Transverse colon (tissue), 4 donors: ENCODE measurements at regions not wholly inside any gene's neighbourhood (a gene's known extent, or its start where the extent isn't known, plus 50 kb on each side); places are given as distances from the start of the nearest gene placed in this dataset.

Source experiments
- DNase-seq: peaks from one replicate; pipeline ENCODE4 v3.0.0-alpha.2; 2019
- H3K27ac ChIP-seq, 4 donors: fragments of 200-600 bp; sonication (generic); 2 replicates each; pipeline ENCODE4 v1.5.1; 2016 to 2018; ENCODE audit warnings: inconsistent platforms in 4 of 4
- H3K27me3 ChIP-seq: fragments of 200-600 bp; sonication (generic); 2 replicates; pipeline ENCODE4 v1.5.1; 2017; ENCODE audit warnings: inconsistent platforms
- H3K36me3 ChIP-seq, 4 donors: fragments of 200-600 bp; sonication (generic); 2 replicates each; pipeline ENCODE4 v1.5.1; 2017 to 2019; ENCODE audit warnings: inconsistent platforms in 4 of 4
- H3K4me1 ChIP-seq, 4 donors: fragments of 200-600 bp; sonication (generic); 2 replicates each; pipeline ENCODE4 v1.5.1; 2017 to 2020; ENCODE audit warnings: inconsistent platforms in 4 of 4
- H3K4me3 ChIP-seq, 4 donors: fragments of 200-600 bp; sonication (generic); 1 replicate in 1 of 4; 2 replicates in 3 of 4; pipeline versions ENCODE4 v1.5.1 to v1.6.1; 2017 to 2019; ENCODE audit warnings: inconsistent platforms in 4 of 4
- H3K9me3 ChIP-seq, 2 donors: fragments of 200-600 bp; sonication (generic); 2 replicates each; pipeline ENCODE4 v1.5.1; 2017 to 2019; ENCODE audit warnings: inconsistent platforms in 2 of 2
- EP300 ChIP-seq: sonication (generic); formaldehyde crosslinking; IDR thresholded peaks from one replicate; pipeline ENCODE4 v1.6.1; 2017; ENCODE audit warnings: antibody characterized with exemption, low read depth
- POLR2A ChIP-seq: fragments of 450-650 bp; IDR thresholded peaks from one replicate; pipeline ENCODE4 v1.6.1; 2016; ENCODE audit warnings: antibody characterized with exemption, mild to moderate bottlenecking, moderate library complexity
- POLR2AphosphoS5 ChIP-seq, 3 donors: sonication (generic); formaldehyde crosslinking; IDR thresholded peaks; one replicate each; pipeline ENCODE4 v1.6.1; 2016; ENCODE audit warnings: antibody characterized with exemption in 3 of 3
- WGBS, 2 donors: methylation state at CpG; one replicate each; pipeline ENCODE4 v1.1.5; 2018; ENCODE audit warnings: low coverage in 1 of 2; 5-methylcytosine and 5-hydroxymethylcytosine counted together
- in situ Hi-C, 4 donors: fragments of 200-750 bp; cut with MboI; loops; one replicate each; pipeline versions ENCODE4 v1.15.0 to v1.15.1; 2017; ENCODE audit warnings: low sequenced_read_pairs in 3 of 4, low pct_ligation_motif_present in 1 of 4, low pct_unique_long_range_greater_than_20kb in 1 of 4
- intact Hi-C: fragments of 100-400 bp; cut with DNase I; formaldehyde crosslinking; loops from one replicate; pipeline ENCODE4 v1.15.1; 2023; ENCODE audit warnings: low total_unique reads
- TF ChIP-seq, protein P1 (sequence below), 5 experiments: fragments of 200-600 bp in 3 of 5; fragments of 450-650 bp in 2 of 5; sonication (generic) in 3 of 5; IDR thresholded peaks; 1 replicate in 2 of 5; 2 replicates in 3 of 5; pipeline ENCODE4 v1.5.1; 2016 to 2017; ENCODE audit warnings: antibody characterized with exemption in 5 of 5, inconsistent platforms in 3 of 5, mild to moderate bottlenecking in 2 of 5, moderate library complexity in 1 of 5

DNA sequence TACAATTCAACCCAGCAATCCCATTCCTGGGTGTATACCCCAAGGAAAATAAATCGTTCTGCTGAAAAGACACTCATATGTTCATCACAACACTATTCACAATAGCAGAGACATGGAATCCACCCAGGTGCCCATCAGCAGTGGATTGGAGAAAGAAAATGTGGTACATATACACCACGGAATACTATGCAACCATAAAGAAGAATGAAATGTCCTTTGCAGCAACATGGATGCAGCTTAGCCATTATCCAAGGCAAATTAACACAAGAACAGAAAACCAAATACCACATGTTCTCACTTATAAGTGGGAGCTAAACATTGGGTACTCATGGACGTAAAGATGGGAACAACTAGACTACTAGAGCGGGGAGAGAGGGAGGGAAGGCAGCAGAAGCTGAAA, 207.8 kb downstream of the GATA3 start:
- Histone ChIP-seq H3K27me3 (no peaks in the 10 kb centered on the region), H3K36me3 (no peaks in the 10 kb centered on the region), H3K4me3 (no peak overlapping the region), H3K27ac (no peak overlapping the region), H3K4me1 (no peaks in the 10 kb centered on the region), H3K9me3 (no peaks in the 10 kb centered on the region)
- in situ Hi-C loops (no loop called here), intact Hi-C loops (no loop called here)
- DNase-seq, result no peak
- 89 to 100% methylated on average over 1 to 4 of the region's 4 CpGs for WGBS, 2 donors
- no peak for TF ChIP-seq POLR2A
- TF ChIP-seq POLR2AphosphoS5 (IDR thresholded peaks at IDR 0.05), result no peak
- TF ChIP-seq, protein P1, sequence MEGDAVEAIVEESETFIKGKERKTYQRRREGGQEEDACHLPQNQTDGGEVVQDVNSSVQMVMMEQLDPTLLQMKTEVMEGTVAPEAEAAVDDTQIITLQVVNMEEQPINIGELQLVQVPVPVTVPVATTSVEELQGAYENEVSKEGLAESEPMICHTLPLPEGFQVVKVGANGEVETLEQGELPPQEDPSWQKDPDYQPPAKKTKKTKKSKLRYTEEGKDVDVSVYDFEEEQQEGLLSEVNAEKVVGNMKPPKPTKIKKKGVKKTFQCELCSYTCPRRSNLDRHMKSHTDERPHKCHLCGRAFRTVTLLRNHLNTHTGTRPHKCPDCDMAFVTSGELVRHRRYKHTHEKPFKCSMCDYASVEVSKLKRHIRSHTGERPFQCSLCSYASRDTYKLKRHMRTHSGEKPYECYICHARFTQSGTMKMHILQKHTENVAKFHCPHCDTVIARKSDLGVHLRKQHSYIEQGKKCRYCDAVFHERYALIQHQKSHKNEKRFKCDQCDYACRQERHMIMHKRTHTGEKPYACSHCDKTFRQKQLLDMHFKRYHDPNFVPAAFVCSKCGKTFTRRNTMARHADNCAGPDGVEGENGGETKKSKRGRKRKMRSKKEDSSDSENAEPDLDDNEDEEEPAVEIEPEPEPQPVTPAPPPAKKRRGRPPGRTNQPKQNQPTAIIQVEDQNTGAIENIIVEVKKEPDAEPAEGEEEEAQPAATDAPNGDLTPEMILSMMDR (IDR thresholded peaks at IDR 0.05), result no peak
- TF ChIP-seq EP300, result no peak

DNA sequence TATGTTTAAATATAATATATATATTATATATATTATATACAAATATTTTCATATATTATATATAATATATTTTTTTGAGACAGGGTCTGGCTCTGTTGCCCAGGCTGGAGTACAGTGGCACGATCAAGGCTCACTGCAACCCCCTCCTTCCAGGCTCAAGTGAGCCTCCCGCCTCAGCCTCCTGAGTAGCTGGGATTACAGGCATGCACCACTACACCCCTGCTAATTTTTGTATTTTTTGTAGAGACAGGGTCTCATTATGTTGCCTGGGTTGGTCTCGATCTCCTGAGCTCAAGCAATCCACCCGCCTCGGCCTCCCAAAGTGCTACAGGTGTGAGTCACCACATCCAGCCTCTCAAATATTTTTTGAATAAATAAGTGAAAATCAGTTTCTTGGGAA, 215.5 kb downstream of the GATA3 start:
- Histone ChIP-seq H3K27ac (no peak overlapping the region), H3K4me3 (no peak overlapping the region), H3K36me3 (no peaks in the 10 kb centered on the region), H3K9me3 (no peaks in the 10 kb centered on the region), H3K27me3 (no peaks in the 10 kb centered on the region), H3K4me1 (no peaks in the 10 kb centered on the region)
- no peak for DNase-seq
- in situ Hi-C loops (no loop called here), intact Hi-C loops (no loop called here)
- 89 to 91% methylated on average over 1 to 5 of the region's 5 CpGs for WGBS, 2 donors
- TF ChIP-seq POLR2AphosphoS5 (IDR thresholded peaks at IDR 0.05), result no peak
- no peak for TF ChIP-seq EP300

DNA sequence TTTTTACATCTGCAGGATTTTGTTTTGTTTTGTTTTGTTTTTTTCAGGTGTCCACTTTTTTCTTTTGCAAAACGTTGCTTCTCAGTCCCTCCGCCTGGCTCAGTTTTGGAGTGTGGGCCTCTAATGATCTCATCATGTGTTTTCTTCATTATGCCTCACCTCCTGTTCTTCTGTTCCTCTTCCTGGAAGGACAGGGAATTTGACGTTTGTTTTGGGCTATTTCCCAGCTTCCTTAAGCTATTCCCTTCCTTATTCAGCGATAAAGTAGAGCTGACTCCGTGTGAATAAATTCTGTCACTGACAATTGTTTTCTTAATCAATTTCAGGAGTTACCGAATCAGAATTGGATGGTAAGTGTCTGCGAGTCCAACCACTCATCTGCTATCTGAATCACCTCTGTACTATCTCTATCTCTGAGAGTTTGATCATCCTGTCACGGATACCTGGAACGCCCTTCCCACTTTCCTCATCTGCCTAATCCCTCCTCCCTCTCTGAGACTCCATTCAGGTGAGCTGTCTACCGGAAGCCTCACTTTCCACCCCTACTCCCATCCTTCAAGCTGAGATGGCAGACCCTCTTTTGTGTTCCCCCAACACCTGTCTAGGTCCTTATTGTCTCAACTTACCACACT, 218.4 kb downstream of the GATA3 start:
- TF ChIP-seq POLR2A (no peak), EP300 (no peak), POLR2AphosphoS5 (IDR thresholded peaks at IDR 0.05) (no peak)
- TF ChIP-seq, protein P1 (IDR thresholded peaks at IDR 0.05), result no peak
- no peaks in the 10 kb centered on the region for H3K36me3 ChIP-seq
- no peaks in the 10 kb centered on the region for H3K9me3 ChIP-seq
- 58 to 62% methylated on average over 10 of the region's 10 CpGs for WGBS, 2 donors
- H3K27ac ChIP-seq, result no peak overlapping the region
- intact Hi-C loops (no loop called here), in situ Hi-C loops (no loop called here)
- H3K4me3 ChIP-seq, result no peak overlapping the region
- H3K27me3 ChIP-seq, result no peaks in the 10 kb centered on the region
- DNase-seq, result no peak
- no peaks in the 10 kb centered on the region for H3K4me1 ChIP-seq

DNA sequence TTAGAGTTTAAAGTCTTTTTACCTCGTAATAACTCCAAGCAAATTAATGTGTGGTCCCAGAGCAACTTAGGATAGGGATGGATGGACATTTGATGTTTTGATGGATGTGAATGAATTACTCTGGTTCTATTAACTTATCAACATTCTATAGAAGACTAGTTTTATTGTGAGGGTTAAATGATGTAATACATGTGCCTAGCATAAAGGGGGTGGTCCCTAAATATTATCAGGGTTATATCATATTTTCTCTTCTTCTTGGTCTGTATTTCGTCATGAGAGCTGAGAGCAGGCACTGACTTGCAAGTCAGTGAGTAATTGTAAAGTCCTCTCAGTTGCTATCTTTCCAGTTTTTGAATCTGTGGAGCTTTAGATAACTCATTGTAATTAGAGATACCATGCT, 219.3 kb downstream of the GATA3 start:
- TF ChIP-seq POLR2AphosphoS5 (IDR thresholded peaks at IDR 0.05) (no peak), POLR2A (no peak), EP300 (no peak)
- TF ChIP-seq, protein P1 (IDR thresholded peaks at IDR 0.05), result no peak
- Histone ChIP-seq H3K27me3 (no peaks in the 10 kb centered on the region), H3K4me3 (no peak overlapping the region), H3K27ac (no peak overlapping the region), H3K4me1 (no peaks in the 10 kb centered on the region), H3K9me3 (no peaks in the 10 kb centered on the region), H3K36me3 (no peaks in the 10 kb centered on the region)
- in situ Hi-C loops (no loop called here), intact Hi-C loops (no loop called here)
- 25 to 45% methylated on average over 2 of the region's 2 CpGs for WGBS, 2 donors
- DNase-seq, result no peak

DNA sequence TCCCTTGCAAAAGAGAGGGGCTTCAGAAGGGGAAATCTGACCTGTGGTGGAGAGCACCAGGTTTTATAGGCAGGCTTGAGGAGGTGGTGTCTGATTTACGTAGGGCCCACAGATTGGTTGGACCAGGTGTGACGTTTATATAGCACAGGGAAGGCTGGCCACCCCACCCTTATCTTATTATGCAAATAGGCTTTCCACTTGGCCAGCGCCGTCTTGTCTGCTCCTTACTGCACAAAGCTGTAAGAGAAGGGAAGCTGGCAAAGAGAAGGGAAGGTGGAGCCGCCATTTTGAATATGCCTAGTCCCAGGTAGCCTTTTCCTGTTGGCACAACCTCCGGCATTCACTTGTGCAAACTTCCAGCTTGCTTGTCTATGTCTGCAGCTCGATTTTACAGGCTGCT, 221.4 kb downstream of the GATA3 start:
- in situ Hi-C loops, result no loop called here
- Histone ChIP-seq H3K9me3 (no peaks in the 10 kb centered on the region), H3K36me3 (no peaks in the 10 kb centered on the region), H3K4me3 (no peak overlapping the region), H3K27ac (no peak overlapping the region), H3K4me1 (no peaks in the 10 kb centered on the region), H3K27me3 (no peaks in the 10 kb centered on the region)
- TF ChIP-seq POLR2A (no peak), POLR2AphosphoS5 (IDR thresholded peaks at IDR 0.05) (no peak), EP300 (no peak)
- TF ChIP-seq, protein P1 (IDR thresholded peaks at IDR 0.05), result no peak
- 40 to 61% methylated on average over 2 to 7 of the region's 7 CpGs for WGBS, 2 donors
- DNase-seq, result no peak
- intact Hi-C loops, result no loop called here
